HG02870 (cell line): ENCODE measurements at regions not wholly inside any gene's neighbourhood (a gene's known extent, or its start where the extent isn't known, plus 50 kb on each side); places are given as distances from the start of the nearest gene placed in this dataset.
"Not testable (repeated sequence)": the region's sequence is repeated elsewhere in the genome, so short reads cannot be mapped to it uniquely, and the experiment has no call there.

Experiments
- ATAC-seq: cut with Tn5 transposase; IDR thresholded peaks from one replicate; pipeline ENCODE4 v1.9.1; 2021; ENCODE audit warnings: mild to moderate bottlenecking, moderate library complexity; ENCODE audit not compliant: unreplicated experiment

GRCh38 chr21:20419772-20420171 lies 578.4 kb upstream of the NCAM2 start:
- ATAC-seq = no peak

DNA sequence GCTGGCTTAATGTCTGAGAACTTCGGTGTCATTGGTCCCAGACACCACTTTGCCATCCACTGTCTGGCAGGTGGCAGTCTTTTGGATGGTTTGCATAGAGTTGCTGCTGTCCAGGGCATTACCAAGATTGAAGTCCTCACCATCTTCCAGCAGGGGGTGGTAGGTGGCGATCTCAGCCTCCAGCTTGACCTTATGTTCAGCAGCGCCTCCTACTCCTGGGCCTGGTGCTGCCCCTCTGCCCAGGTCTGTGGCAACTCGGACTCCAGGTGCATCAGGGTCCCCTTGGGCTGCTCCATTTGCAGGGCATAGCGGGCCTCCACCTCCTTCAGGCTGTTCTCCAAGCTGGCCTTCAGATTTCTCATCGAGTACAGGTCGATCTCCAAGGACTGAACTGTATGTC lies 573.3 kb upstream of the NCAM2 start:
- no peak for ATAC-seq

- no peak for ATAC-seq
Measured at GRCh38 chr21:20425856-20426255, 572.4 kb upstream of the NCAM2 start.

GRCh38 chr21:20440338-20440737 lies 557.9 kb upstream of the NCAM2 start:
- no peak for ATAC-seq

GRCh38 chr21:20443558-20444155 lies 554.6 kb upstream of the NCAM2 start:
- no peak for ATAC-seq

GRCh38 chr21:20445971-20446370 lies 552.2 kb upstream of the NCAM2 start:
- no peak for ATAC-seq

DNA sequence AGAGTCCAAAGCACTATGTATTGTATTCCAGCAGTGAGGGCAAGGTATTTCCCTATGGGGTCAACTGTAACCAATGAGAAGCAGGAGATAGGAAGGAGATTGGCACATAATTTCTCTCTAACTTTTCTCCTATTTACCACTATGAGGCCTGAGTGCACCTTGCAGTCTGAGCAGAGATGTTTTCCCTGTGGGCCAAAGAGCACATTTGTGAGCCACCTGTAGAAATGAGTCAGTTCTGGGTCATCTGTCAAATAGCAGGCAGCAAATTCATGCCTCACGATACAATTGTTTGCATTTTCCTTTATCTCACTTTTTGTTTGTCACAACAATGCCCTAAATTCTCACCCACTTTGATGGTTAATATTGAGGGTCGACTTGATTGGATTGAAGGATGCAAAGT lies 547.2 kb upstream of the NCAM2 start:
- no peak for ATAC-seq

GRCh38 chr21:20452935-20453334 lies 545.3 kb upstream of the NCAM2 start:
- no peak for ATAC-seq

GRCh38 chr21:20459838-20460237 lies 538.4 kb upstream of the NCAM2 start:
- no peak for ATAC-seq

DNA sequence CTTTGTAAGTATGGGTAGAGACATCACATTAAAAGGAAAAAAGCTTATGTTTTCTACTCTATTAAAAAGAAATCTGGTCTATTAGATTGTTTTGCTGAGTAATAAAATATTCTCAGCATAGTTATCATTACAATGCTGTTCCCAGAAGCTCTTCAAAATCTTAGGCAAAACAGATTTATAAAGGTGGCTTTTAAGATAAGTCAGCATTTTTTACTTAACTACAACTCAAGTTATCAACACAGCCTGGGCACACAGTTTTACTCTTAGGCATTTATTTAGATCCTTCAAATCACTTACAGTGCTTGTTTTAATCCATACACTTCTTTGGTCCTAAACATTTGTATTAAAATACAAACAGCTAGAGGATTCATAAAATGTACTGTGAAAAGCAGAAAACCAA lies 534.8 kb upstream of the NCAM2 start:
- ATAC-seq = no peak

GRCh38 chr21:20469361-20469760 lies 528.8 kb upstream of the NCAM2 start:
- no peak for ATAC-seq

- no peak for ATAC-seq
Measured at GRCh38 chr21:20486303-20486702, 511.9 kb upstream of the NCAM2 start.

- not testable (repeated sequence) for ATAC-seq
Measured at GRCh38 chr21:20502915-20503314, 495.3 kb upstream of the NCAM2 start.

- no peak for ATAC-seq
Measured at GRCh38 chr21:20507783-20508182, 490.4 kb upstream of the NCAM2 start.

DNA sequence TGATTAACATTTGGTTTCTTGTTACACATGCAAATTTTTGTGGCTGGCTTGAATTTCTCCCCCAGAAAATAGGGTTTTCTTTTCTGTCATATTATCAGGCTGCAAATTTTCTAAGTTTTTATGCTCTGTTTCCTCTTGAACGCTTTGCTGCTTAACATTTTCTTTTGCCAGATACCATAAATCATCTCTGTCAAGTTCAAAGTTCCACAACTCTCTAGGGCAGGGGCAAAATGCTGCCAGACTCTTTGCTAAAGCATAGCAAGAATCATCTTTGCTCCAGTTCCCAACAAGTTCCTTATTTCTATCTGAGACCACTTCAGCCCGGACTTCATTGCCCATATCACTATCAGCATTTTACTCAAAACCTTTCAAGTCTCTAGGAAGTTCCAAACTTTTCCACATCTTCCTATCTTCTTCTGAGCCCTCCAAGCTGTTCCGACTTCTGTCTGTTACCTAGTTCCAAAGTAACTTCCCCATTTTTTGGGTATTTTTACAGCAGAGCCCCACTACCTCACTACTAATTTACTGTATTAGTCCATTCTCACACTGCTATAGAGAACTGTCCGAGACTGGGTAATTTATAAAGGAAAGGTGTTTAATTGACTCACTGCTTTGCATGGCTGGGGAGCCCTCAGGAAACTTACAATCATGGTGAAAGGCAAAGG lies 486.9 kb upstream of the NCAM2 start:
- ATAC-seq = no peak

GRCh38 chr21:20515446-20515845 lies 482.8 kb upstream of the NCAM2 start:
- no peak for ATAC-seq

DNA sequence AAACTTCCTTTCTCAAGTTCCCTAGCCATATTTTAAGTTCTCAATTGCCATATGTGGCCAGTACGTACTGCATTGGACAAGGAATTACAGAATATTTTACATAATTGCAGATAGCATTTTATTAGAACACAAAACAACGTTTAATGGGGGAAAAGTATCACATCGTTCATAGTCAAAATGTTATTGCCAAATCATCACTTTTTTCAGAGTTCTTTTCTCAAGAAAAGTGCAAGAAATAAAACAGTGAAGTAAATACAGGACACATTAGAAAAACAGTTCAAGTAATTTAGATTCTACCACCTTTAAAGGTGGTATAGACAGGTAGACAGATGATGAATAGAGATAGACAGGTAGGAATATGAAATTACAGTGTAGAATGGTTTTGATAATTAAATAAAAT lies 479.1 kb upstream of the NCAM2 start:
- no peak for ATAC-seq

- ATAC-seq = no peak
Measured at GRCh38 chr21:20522611-20523010, 475.6 kb upstream of the NCAM2 start.

- no peak for ATAC-seq
Measured at GRCh38 chr21:20523191-20523590, 475.0 kb upstream of the NCAM2 start.

GRCh38 chr21:20527731-20528460 lies 470.3 kb upstream of the NCAM2 start:
- ATAC-seq = no peak

DNA sequence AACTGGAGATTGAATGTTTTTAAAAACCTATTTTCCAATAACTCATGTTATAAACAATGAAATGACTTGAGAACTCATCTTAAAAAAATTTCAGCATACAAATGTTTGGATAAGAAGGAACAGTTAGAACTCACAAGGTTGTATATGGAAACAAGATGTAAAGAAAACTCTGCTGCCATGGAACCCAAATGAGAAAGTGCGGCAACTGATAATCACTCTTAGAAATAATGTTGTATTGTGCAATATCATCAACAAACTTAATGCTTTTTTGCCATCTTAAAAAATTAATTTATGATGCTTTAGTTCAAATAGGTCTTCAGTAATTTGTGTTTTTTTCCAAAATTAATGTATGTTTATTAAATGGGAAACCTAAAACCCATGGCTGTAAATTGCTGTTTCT lies 461.1 kb upstream of the NCAM2 start:
- no peak for ATAC-seq

DNA sequence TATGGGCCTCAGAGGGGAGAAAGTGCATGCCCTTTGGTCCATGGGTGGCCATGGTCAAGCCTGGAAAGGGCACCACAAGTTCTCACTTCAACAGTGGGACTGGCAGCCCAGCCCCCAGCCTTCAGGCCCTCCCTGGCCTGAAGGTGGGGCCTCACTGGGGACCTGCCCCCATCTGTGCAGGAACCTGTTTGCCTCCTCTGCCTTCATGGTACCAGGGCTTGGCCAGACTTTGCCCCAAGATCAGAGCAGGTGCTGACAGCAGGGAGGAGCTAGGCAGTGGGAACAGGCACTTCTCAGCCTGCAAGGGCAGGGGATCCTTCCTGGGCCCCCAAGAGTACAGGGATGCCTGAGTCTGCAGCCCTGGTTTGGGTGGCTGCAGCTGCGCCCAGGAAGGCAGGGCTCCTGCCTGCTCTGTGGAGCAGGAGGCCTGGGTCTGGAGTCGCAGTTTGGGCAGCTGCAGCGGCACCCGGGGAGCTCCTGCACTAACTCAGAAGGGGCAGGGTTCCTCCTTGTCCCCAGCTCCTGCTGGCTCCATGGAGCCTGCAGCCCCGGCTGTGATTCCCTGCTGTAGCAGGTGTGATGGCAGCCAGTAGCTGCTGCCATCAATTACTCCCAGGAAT lies 460.1 kb upstream of the NCAM2 start:
- ATAC-seq = no peak
